SK-N-SH treated with all-trans-retinoic acid at 6 μM for 48 hours (cell line): ENCODE measurements at regions not wholly inside any gene's neighbourhood (a gene's known extent, or its start where the extent isn't known, plus 50 kb on each side); places are given as distances from the start of the nearest gene placed in this dataset.

Experiments
- ATAC-seq: fragments of 200-7000 bp; cut with Tn5 transposase; 3 replicates; pipeline ENCODE4 v1.9.1; 2020; ENCODE audit warnings: mild to moderate bottlenecking, moderate library complexity
- CSDC2 ChIP-seq: fragments of 250-450 bp; sonication (Bioruptor Pico); IDR thresholded peaks from 2 replicates; pipeline ENCODE4 v1.5.0; 2020; ENCODE audit warnings: mild to moderate bottlenecking, moderate library complexity
- CSRNP3 ChIP-seq: fragments of 250-450 bp; sonication (Bioruptor Pico); IDR thresholded peaks from 2 replicates; pipeline ENCODE4 v1.5.1; 2021; ENCODE audit warnings: mild to moderate bottlenecking, moderate library complexity
- ESRRG ChIP-seq: fragments of 250-450 bp; sonication (Bioruptor Pico); IDR thresholded peaks from 2 replicates; pipeline ENCODE4 v1.6.1; 2021; ENCODE audit warnings: mild to moderate bottlenecking
- GLIS3 ChIP-seq: fragments of 250-450 bp; sonication (Bioruptor Pico); IDR thresholded peaks from 2 replicates; pipeline ENCODE4 v1.5.0; 2020; ENCODE audit warnings: mild to moderate bottlenecking, moderate library complexity
- ISL1 ChIP-seq: fragments of 250-450 bp; sonication (Bioruptor Pico); IDR thresholded peaks from 2 replicates; pipeline ENCODE4 v2.1.2; 2022; ENCODE audit warnings: mild to moderate bottlenecking, moderate library complexity
- OSR1 ChIP-seq: fragments of 250-450 bp; sonication (Bioruptor Pico); IDR thresholded peaks from 2 replicates; pipeline ENCODE4 v1.8.0; 2022; ENCODE audit warnings: moderate library complexity, mild to moderate bottlenecking, inconsistent platforms
- RARB ChIP-seq: fragments of 250-450 bp; sonication (Bioruptor Pico); IDR thresholded peaks from 2 replicates; pipeline ENCODE4 v1.8.0; 2021; ENCODE audit warnings: mild to moderate bottlenecking, moderate library complexity
- SNAI2 ChIP-seq: fragments of 250-450 bp; sonication (Bioruptor Pico); IDR thresholded peaks from 2 replicates; pipeline ENCODE4 v1.5.0; 2020; ENCODE audit warnings: mild to moderate bottlenecking, moderate library complexity
- TCF4 ChIP-seq: fragments of 250-450 bp; sonication (Bioruptor Pico); IDR thresholded peaks from 2 replicates; pipeline ENCODE4 v1.8.0; 2021; ENCODE audit warnings: mild to moderate bottlenecking, moderate library complexity, borderline replicate concordance
- TOX ChIP-seq: fragments of 250-450 bp; sonication (Bioruptor Pico); IDR thresholded peaks from 2 replicates; pipeline ENCODE4 v1.8.0; 2021; ENCODE audit warnings: mild to moderate bottlenecking, moderate library complexity, borderline replicate concordance
- ZC3H10 ChIP-seq: fragments of 250-450 bp; sonication (Bioruptor Pico); IDR thresholded peaks from 2 replicates; pipeline ENCODE4 v1.5.1; 2021; ENCODE audit warnings: mild to moderate bottlenecking, moderate library complexity
- ZFP3 ChIP-seq: fragments of 250-450 bp; sonication (Bioruptor Pico); IDR thresholded peaks from 2 replicates; pipeline ENCODE4 v1.5.0; 2020; ENCODE audit warnings: mild to moderate bottlenecking, moderate library complexity
- ZFP30 ChIP-seq: fragments of 450-650 bp; formaldehyde crosslinking; IDR thresholded peaks from 2 replicates; pipeline ENCODE4 v1.5.0; 2022; ENCODE audit warnings: mild to moderate bottlenecking, moderate library complexity
- ZNF565 ChIP-seq: fragments of 450-650 bp; formaldehyde crosslinking; conservative IDR thresholded peaks from 2 replicates; pipeline ENCODE4 v1.5.0; 2020; ENCODE audit warnings: low read depth, mild to moderate bottlenecking, moderate library complexity
- ZNF70 ChIP-seq: fragments of 450-650 bp; formaldehyde crosslinking; IDR thresholded peaks from 2 replicates; pipeline ENCODE4 v1.5.0; 2020; ENCODE audit warnings: mild to moderate bottlenecking, moderate library complexity
- ZNF8 ChIP-seq: fragments of 450-650 bp; formaldehyde crosslinking; IDR thresholded peaks from 2 replicates; pipeline ENCODE4 v1.5.0; 2020; ENCODE audit warnings: mild to moderate bottlenecking, moderate library complexity
- TF ChIP-seq, protein P1 (sequence below): fragments of 250-450 bp; sonication (Bioruptor Pico); IDR thresholded peaks from 2 replicates; pipeline ENCODE4 v1.5.0; 2020; ENCODE audit warnings: mild to moderate bottlenecking, moderate library complexity
- TF ChIP-seq, protein P2 (sequence below): fragments of 250-450 bp; sonication (Bioruptor Pico); IDR thresholded peaks from 2 replicates; pipeline ENCODE4 v1.8.0; 2021; ENCODE audit warnings: low read depth, mild to moderate bottlenecking, moderate library complexity, borderline replicate concordance
- TF ChIP-seq, protein P3 (sequence below): fragments of 250-450 bp; sonication (Bioruptor Pico); IDR thresholded peaks from 2 replicates; pipeline ENCODE4 v1.8.0; 2020; ENCODE audit warnings: mild to moderate bottlenecking, moderate library complexity, borderline replicate concordance
- TF ChIP-seq, protein P4 (sequence below): fragments of 250-450 bp; sonication (Bioruptor Pico); IDR thresholded peaks from 2 replicates; pipeline ENCODE4 v1.5.1; 2020; ENCODE audit warnings: low read depth, mild to moderate bottlenecking, moderate library complexity

- TF ChIP-seq ESRRG (CRISPR knock-in tag) (no peak), ZFP30 (CRISPR knock-in tag) (no peak), ZNF8 (CRISPR knock-in tag) (no peak), ISL1 (CRISPR knock-in tag) (no peak), SNAI2 (no peak), RARB (no peak), OSR1 (CRISPR knock-in tag) (no peak), ZNF70 (no peak)
- TF ChIP-seq, protein P1, sequence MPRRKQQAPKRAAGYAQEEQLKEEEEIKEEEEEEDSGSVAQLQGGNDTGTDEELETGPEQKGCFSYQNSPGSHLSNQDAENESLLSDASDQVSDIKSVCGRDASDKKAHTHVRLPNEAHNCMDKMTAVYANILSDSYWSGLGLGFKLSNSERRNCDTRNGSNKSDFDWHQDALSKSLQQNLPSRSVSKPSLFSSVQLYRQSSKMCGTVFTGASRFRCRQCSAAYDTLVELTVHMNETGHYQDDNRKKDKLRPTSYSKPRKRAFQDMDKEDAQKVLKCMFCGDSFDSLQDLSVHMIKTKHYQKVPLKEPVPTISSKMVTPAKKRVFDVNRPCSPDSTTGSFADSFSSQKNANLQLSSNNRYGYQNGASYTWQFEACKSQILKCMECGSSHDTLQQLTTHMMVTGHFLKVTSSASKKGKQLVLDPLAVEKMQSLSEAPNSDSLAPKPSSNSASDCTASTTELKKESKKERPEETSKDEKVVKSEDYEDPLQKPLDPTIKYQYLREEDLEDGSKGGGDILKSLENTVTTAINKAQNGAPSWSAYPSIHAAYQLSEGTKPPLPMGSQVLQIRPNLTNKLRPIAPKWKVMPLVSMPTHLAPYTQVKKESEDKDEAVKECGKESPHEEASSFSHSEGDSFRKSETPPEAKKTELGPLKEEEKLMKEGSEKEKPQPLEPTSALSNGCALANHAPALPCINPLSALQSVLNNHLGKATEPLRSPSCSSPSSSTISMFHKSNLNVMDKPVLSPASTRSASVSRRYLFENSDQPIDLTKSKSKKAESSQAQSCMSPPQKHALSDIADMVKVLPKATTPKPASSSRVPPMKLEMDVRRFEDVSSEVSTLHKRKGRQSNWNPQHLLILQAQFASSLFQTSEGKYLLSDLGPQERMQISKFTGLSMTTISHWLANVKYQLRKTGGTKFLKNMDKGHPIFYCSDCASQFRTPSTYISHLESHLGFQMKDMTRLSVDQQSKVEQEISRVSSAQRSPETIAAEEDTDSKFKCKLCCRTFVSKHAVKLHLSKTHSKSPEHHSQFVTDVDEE (CRISPR knock-in tag): no peak
- TF ChIP-seq, protein P2, sequence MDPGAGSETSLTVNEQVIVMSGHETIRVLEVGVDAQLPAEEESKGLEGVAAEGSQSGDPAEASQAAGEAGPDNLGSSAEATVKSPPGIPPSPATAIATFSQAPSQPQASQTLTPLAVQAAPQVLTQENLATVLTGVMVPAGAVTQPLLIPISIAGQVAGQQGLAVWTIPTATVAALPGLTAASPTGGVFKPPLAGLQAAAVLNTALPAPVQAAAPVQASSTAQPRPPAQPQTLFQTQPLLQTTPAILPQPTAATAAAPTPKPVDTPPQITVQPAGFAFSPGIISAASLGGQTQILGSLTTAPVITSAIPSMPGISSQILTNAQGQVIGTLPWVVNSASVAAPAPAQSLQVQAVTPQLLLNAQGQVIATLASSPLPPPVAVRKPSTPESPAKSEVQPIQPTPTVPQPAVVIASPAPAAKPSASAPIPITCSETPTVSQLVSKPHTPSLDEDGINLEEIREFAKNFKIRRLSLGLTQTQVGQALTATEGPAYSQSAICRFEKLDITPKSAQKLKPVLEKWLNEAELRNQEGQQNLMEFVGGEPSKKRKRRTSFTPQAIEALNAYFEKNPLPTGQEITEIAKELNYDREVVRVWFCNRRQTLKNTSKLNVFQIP (CRISPR knock-in tag): no peak
- no peak for ATAC-seq
These were observed 138.1 kb downstream of the B3GNT2 start for GRCh38 chr2:62334009-62334408.

DNA sequence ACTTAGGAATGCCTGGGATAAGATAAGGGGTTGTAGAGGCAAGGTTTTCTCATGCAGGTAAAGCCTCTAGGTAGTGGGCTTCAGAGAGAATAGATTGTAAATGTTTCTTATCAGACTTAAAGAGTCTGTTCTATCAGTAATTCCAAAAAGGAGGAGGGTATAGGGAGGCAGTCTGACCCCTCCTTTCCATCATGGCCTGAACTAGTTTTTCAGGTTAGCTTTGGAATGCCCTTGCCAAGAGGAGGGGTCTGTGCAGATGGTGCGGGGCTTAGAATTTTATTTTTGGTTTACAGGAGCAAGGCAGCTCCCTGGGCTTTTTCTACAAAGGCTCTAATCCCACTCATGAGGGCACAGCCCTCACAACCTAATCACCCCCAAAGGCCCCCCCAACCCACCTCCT is 135.0 kb downstream of the B3GNT2 start:
- no peak for ATAC-seq
- TF ChIP-seq CSRNP3 (CRISPR knock-in tag) (no peak), TCF4 (CRISPR knock-in tag) (no peak), CSDC2 (CRISPR knock-in tag) (no peak), RARB (no peak), OSR1 (CRISPR knock-in tag) (no peak), ZC3H10 (CRISPR knock-in tag) (no peak), ISL1 (CRISPR knock-in tag) (no peak), ZNF565 (CRISPR knock-in tag) (no peak), ZNF70 (no peak), GLIS3 (no peak), ZFP3 (CRISPR knock-in tag) (no peak), TOX (CRISPR knock-in tag) (no peak)
- TF ChIP-seq, protein P3, sequence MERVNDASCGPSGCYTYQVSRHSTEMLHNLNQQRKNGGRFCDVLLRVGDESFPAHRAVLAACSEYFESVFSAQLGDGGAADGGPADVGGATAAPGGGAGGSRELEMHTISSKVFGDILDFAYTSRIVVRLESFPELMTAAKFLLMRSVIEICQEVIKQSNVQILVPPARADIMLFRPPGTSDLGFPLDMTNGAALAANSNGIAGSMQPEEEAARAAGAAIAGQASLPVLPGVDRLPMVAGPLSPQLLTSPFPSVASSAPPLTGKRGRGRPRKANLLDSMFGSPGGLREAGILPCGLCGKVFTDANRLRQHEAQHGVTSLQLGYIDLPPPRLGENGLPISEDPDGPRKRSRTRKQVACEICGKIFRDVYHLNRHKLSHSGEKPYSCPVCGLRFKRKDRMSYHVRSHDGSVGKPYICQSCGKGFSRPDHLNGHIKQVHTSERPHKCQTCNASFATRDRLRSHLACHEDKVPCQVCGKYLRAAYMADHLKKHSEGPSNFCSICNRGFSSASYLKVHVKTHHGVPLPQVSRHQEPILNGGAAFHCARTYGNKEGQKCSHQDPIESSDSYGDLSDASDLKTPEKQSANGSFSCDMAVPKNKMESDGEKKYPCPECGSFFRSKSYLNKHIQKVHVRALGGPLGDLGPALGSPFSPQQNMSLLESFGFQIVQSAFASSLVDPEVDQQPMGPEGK (CRISPR knock-in tag): no peak
- TF ChIP-seq, protein P4, sequence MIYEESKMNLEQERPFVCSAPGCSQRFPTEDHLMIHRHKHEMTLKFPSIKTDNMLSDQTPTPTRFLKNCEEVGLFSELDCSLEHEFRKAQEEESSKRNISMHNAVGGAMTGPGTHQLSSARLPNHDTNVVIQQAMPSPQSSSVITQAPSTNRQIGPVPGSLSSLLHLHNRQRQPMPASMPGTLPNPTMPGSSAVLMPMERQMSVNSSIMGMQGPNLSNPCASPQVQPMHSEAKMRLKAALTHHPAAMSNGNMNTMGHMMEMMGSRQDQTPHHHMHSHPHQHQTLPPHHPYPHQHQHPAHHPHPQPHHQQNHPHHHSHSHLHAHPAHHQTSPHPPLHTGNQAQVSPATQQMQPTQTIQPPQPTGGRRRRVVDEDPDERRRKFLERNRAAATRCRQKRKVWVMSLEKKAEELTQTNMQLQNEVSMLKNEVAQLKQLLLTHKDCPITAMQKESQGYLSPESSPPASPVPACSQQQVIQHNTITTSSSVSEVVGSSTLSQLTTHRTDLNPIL (CRISPR knock-in tag): no peak
- TF ChIP-seq, protein P2 (CRISPR knock-in tag): no peak
- TF ChIP-seq, protein P1 (CRISPR knock-in tag): no peak
